Suprapubic skin (tissue), 4 donors: ENCODE measurements at regions not wholly inside any gene's neighbourhood (a gene's known extent, or its start where the extent isn't known, plus 50 kb on each side); places are given as distances from the start of the nearest gene placed in this dataset.

Source experiments
- DNase-seq, 2 donors: peaks; one replicate each; pipeline ENCODE4 v3.0.0-alpha.2; 2019; ENCODE audit warnings: low spot score in 2 of 2
- H3K27ac ChIP-seq: fragments of 200-600 bp; sonication (generic); one replicate; pipeline ENCODE4 v1.5.1; 2019
- H3K27me3 ChIP-seq: fragments of 200-600 bp; sonication (generic); one replicate; pipeline ENCODE4 v1.5.1; 2019
- H3K36me3 ChIP-seq: fragments of 200-600 bp; sonication (generic); one replicate; pipeline ENCODE4 v1.5.1; 2019
- H3K4me1 ChIP-seq: fragments of 200-600 bp; sonication (generic); one replicate; pipeline ENCODE4 v1.5.1; 2019
- H3K4me3 ChIP-seq: fragments of 200-600 bp; sonication (generic); one replicate; pipeline ENCODE4 v1.5.1; 2019; ENCODE audit warnings: mild to moderate bottlenecking
- H3K9me3 ChIP-seq: fragments of 200-600 bp; sonication (generic); one replicate; pipeline ENCODE4 v1.5.1; 2019
- EP300 ChIP-seq: sonication (generic); formaldehyde crosslinking; IDR thresholded peaks from one replicate; pipeline ENCODE4 v1.6.1; 2017; ENCODE audit warnings: antibody characterized with exemption
- POLR2A ChIP-seq, 2 donors: fragments of 450-650 bp; IDR thresholded peaks; one replicate each; pipeline ENCODE4 v1.6.1; 2017; ENCODE audit warnings: antibody characterized with exemption in 2 of 2, mild to moderate bottlenecking in 2 of 2, moderate library complexity in 2 of 2
- POLR2AphosphoS5 ChIP-seq, 3 donors: sonication (generic); formaldehyde crosslinking; IDR thresholded peaks; one replicate each; pipeline ENCODE4 v1.6.1; 2017; ENCODE audit warnings: antibody characterized with exemption in 3 of 3
- WGBS: methylation state at CpG from one replicate; pipeline ENCODE4 v1.1.5; 2018; 5-methylcytosine and 5-hydroxymethylcytosine counted together
- TF ChIP-seq, protein P1 (sequence below), 2 donors: fragments of 200-600 bp in 1 of 2; fragments of 450-650 bp in 1 of 2; sonication (generic) in 1 of 2; IDR thresholded peaks; one replicate each; pipeline ENCODE4 v1.5.1; 2016 to 2019; ENCODE audit warnings: antibody characterized with exemption in 2 of 2, mild to moderate bottlenecking in 1 of 2, moderate library complexity in 1 of 2

DNA sequence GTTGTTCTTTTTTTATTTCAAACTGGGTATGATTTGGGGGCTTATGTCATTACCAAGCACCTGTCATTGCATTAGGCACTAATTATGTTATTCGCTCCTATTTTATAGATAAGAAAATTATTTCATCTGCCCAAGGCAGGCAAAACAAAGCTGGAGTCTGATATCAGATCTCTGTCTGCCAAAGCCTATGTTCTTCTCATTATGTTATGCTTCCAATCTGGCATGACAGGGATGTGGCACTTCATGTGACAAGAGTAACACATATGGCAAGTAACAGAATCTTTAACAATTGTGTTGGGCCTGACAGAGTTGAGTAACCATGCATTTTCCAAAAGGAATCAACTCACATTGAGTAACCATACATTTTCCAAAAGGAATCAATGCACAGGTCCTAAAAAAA lies 61.2 kb upstream of the TOM1L1 start:
- Histone ChIP-seq H3K27ac (no peak overlapping the region), H3K36me3 (no peaks in the 10 kb centered on the region), H3K4me1 (no peaks in the 10 kb centered on the region), H3K27me3 (peaks cover 3% of the 10 kb centered on the region), H3K4me3 (no peak overlapping the region), H3K9me3 (no peaks in the 10 kb centered on the region)
- TF ChIP-seq POLR2AphosphoS5 (IDR thresholded peaks at IDR 0.05) (no peak), POLR2A (IDR thresholded peaks at IDR 0.05) (no peak), EP300 (no peak)
- TF ChIP-seq, protein P1, sequence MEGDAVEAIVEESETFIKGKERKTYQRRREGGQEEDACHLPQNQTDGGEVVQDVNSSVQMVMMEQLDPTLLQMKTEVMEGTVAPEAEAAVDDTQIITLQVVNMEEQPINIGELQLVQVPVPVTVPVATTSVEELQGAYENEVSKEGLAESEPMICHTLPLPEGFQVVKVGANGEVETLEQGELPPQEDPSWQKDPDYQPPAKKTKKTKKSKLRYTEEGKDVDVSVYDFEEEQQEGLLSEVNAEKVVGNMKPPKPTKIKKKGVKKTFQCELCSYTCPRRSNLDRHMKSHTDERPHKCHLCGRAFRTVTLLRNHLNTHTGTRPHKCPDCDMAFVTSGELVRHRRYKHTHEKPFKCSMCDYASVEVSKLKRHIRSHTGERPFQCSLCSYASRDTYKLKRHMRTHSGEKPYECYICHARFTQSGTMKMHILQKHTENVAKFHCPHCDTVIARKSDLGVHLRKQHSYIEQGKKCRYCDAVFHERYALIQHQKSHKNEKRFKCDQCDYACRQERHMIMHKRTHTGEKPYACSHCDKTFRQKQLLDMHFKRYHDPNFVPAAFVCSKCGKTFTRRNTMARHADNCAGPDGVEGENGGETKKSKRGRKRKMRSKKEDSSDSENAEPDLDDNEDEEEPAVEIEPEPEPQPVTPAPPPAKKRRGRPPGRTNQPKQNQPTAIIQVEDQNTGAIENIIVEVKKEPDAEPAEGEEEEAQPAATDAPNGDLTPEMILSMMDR (IDR thresholded peaks at IDR 0.05): no peak
- DNase-seq: no peak
- WGBS: 90% methylated on average over 1 of the region's 1 CpG

DNA sequence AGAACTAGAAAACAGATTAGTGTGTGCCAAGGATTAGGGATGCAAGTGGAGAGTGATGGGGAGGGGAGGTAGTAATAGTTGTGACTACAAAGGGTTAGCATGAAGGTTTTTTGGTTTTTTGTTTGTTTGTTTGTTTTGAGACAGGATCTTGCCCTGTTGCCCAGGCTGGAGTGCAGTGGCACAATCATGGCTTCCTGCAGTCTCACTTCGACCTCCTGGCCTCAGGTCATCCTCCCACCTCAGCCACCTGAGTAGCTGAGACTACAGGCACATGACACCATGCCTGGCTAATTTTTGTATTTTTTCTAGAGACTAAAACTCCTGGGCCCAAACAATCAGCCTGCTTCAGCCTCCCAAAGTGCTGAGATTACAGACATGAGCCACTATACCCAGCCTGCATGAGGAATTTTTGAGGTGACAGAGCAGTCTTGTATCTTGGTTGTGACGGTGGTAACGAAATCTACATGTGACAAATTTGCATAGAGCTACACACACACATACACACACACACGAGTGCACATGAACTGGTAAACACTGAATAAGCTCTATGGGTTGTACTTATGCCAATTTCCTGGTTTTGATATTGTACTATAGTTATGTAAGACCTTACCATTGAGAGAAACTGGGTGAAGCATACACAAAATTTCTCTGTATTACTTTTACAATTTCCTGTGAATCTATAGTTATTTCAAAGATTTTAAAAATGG lies 59.6 kb upstream of the TOM1L1 start:
- no peak for DNase-seq
- WGBS: 51% methylated on average over 4 of the region's 4 CpGs
- no peak for TF ChIP-seq POLR2A (IDR thresholded peaks at IDR 0.05)
- TF ChIP-seq POLR2AphosphoS5 (IDR thresholded peaks at IDR 0.05): no peak
- no peak for TF ChIP-seq EP300
- TF ChIP-seq, protein P1 (IDR thresholded peaks at IDR 0.05): no peak

GRCh38 chr17:54841656-54842055 lies 59.0 kb upstream of the TOM1L1 start:
- Histone ChIP-seq H3K36me3 (no peaks in the 10 kb centered on the region), H3K4me3 (no peak overlapping the region), H3K4me1 (no peaks in the 10 kb centered on the region), H3K9me3 (no peaks in the 10 kb centered on the region), H3K27ac (no peak overlapping the region), H3K27me3 (peaks cover 2% of the 10 kb centered on the region)
- DNase-seq: no peak
- 67% methylated on average over 2 of the region's 2 CpGs for WGBS
- no peak for TF ChIP-seq POLR2AphosphoS5 (IDR thresholded peaks at IDR 0.05)
- no peak for TF ChIP-seq POLR2A (IDR thresholded peaks at IDR 0.05)
- no peak for TF ChIP-seq EP300
- TF ChIP-seq, protein P1 (IDR thresholded peaks at IDR 0.05): no peak

More for the DNA sequence above, 59.6 kb upstream of the TOM1L1 start:
- no peak overlapping the region for H3K4me3 ChIP-seq
- no peaks in the 10 kb centered on the region for H3K9me3 ChIP-seq
- peaks cover 3% of the 10 kb centered on the region for H3K27me3 ChIP-seq
- H3K36me3 ChIP-seq: no peaks in the 10 kb centered on the region
- no peak overlapping the region for H3K27ac ChIP-seq
- no peaks in the 10 kb centered on the region for H3K4me1 ChIP-seq

GRCh38 chr17:54844233-54844632 lies 56.4 kb upstream of the TOM1L1 start:
- no peaks in the 10 kb centered on the region for H3K27me3 ChIP-seq
- 68% methylated on average over 5 of the region's 5 CpGs for WGBS
- no peaks in the 10 kb centered on the region for H3K9me3 ChIP-seq
- TF ChIP-seq POLR2AphosphoS5 (IDR thresholded peaks at IDR 0.05) (no peak), EP300 (no peak), POLR2A (IDR thresholded peaks at IDR 0.05) (no peak)
- TF ChIP-seq, protein P1 (IDR thresholded peaks at IDR 0.05): no peak
- no peaks in the 10 kb centered on the region for H3K4me1 ChIP-seq
- no peak overlapping the region for H3K4me3 ChIP-seq
- H3K27ac ChIP-seq: no peak overlapping the region
- no peaks in the 10 kb centered on the region for H3K36me3 ChIP-seq
- no peak for DNase-seq

- Histone ChIP-seq H3K4me3 (no peak overlapping the region), H3K27me3 (no peaks in the 10 kb centered on the region), H3K36me3 (no peaks in the 10 kb centered on the region), H3K27ac (no peak overlapping the region), H3K4me1 (no peaks in the 10 kb centered on the region), H3K9me3 (no peaks in the 10 kb centered on the region)
- 50% methylated on average over 2 of the region's 2 CpGs for WGBS
- DNase-seq: no peak
- TF ChIP-seq EP300 (no peak), POLR2AphosphoS5 (IDR thresholded peaks at IDR 0.05) (no peak), POLR2A (IDR thresholded peaks at IDR 0.05) (no peak)
- TF ChIP-seq, protein P1 (IDR thresholded peaks at IDR 0.05): no peak
These were observed 52.2 kb upstream of the TOM1L1 start for GRCh38 chr17:54848368-54848987.
